ENCODE measurements at regions not wholly inside any gene's neighbourhood (a gene's known extent, or its start where the extent isn't known, plus 50 kb on each side); places are given as distances from the start of the nearest gene placed in this dataset.
"Not testable (repeated sequence)": the region's sequence is repeated elsewhere in the genome, so short reads cannot be mapped to it uniquely, and the experiment has no call there.

GRCh38 chrX:77277911-77278310 is 169.3 kb upstream of the FGF16 start:
- Histone ChIP-seq H3K9me3 (peaks cover 0 to 5% of the 10 kb centered on the region in 2 donors), H3K27me3 (no peaks in the 10 kb centered on the region), H3K36me3 (no peaks in the 10 kb centered on the region), H3K4me1 (no peaks in the 10 kb centered on the region), H3K4me3 (no peak overlapping the region), H3K27ac (no peak overlapping the region)
- intact Hi-C loops (cut with DNase I), result no loop called here
- DNase-seq, result no peak
- no peak for ATAC-seq
- TF ChIP-seq, protein P1, sequence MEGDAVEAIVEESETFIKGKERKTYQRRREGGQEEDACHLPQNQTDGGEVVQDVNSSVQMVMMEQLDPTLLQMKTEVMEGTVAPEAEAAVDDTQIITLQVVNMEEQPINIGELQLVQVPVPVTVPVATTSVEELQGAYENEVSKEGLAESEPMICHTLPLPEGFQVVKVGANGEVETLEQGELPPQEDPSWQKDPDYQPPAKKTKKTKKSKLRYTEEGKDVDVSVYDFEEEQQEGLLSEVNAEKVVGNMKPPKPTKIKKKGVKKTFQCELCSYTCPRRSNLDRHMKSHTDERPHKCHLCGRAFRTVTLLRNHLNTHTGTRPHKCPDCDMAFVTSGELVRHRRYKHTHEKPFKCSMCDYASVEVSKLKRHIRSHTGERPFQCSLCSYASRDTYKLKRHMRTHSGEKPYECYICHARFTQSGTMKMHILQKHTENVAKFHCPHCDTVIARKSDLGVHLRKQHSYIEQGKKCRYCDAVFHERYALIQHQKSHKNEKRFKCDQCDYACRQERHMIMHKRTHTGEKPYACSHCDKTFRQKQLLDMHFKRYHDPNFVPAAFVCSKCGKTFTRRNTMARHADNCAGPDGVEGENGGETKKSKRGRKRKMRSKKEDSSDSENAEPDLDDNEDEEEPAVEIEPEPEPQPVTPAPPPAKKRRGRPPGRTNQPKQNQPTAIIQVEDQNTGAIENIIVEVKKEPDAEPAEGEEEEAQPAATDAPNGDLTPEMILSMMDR (IDR thresholded peaks at IDR 0.05), result no peak

DNA sequence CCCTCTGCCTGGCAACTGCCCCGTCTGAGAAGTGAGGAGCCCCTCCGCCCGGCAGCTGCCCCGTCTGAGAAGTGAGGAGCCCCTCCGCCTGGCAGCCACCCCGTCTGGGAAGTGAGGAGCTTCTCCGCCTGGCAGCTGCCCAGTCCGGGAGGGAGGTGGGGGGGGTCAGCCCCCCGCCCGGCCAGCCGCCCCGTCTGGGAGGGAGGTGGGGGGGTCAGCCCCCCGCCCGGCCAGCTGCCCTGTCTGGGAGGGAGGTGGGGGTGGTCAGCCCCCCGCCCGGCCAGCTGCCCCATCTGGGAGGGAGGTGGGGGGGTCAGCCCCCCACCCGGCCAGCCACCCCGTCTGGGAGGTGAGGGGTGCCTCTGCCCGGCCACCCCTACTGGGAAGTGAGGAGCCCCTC is 167.8 kb upstream of the FGF16 start:
- ATAC-seq; H3K4me3 ChIP-seq; H3K27ac ChIP-seq; H3K9me3 ChIP-seq; H3K36me3 ChIP-seq; intact Hi-C loops (cut with DNase I); DNase-seq; H3K27me3 ChIP-seq; H3K4me1 ChIP-seq: not testable (repeated sequence)

DNA sequence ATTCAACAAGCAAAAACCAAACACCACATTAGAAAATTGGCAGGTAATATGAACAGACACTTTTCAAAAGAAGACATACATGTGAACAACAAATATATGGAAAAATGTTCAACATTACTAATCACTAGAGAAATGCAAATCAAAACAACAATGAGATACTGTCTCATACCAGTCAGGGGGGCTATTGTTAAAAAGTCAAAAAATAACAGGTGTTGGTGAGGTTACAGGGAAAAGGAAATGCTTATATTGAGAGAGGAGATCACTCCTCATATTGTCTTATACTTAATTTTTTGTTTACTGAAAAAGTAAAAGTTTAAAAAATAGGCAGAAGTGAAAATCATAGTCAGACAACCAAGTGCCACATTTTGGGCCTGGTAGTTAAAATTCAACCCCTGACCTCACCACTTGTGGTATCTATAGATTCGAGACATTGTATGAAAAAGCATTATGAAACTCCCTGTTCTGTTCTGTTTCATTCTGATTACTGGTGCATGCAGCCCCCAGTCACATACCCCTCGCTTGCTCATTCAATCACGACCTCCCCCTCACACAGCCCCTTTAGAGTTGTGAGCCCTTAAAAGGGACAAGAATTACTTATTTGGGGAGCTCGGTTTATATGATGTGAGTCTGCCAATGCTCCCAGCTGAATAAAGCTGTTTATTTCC is 153.7 kb upstream of the FGF16 start:
- Histone ChIP-seq H3K27ac (no peak overlapping the region), H3K27me3 (no peaks in the 10 kb centered on the region), H3K4me3 (no peak overlapping the region), H3K9me3 (no peaks in the 10 kb centered on the region), H3K36me3 (no peaks in the 10 kb centered on the region), H3K4me1 (no peaks in the 10 kb centered on the region)
- ATAC-seq, result no peak
- intact Hi-C loops (cut with DNase I), result no loop called here
- TF ChIP-seq, protein P1 (IDR thresholded peaks at IDR 0.05), result no peak
- no peak for DNase-seq

GRCh38 chrX:77298296-77298695 is 148.9 kb upstream of the FGF16 start:
- DNase-seq, result no peak
- TF ChIP-seq, protein P1 (IDR thresholded peaks at IDR 0.05), result no peak
- Histone ChIP-seq H3K36me3 (no peaks in the 10 kb centered on the region), H3K9me3 (no peaks in the 10 kb centered on the region), H3K27me3 (no peaks in the 10 kb centered on the region), H3K27ac (no peak overlapping the region), H3K4me3 (no peak overlapping the region), H3K4me1 (no peaks in the 10 kb centered on the region)
- intact Hi-C loops (cut with DNase I), result no loop called here
- ATAC-seq, result peak; percentile 44

DNA sequence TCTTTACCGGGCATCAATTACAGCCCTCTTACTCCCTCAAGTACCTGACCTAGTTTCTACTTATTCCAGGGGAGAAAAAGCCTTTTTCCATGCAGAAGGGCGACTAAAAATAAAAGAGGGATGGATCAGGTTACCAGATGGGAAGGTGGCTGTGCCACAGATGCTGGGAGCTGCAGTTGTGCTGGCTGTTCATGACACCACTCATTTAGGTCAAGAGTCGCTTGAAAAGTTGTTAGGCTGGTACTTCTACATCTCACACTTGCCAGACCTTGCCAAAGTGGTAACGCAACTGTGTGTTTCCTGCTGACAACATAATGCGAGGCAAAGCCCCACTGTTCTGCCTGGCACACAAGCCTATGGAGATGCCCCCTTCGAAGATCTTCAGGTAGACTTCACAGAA is 148.4 kb upstream of the FGF16 start:
- Histone ChIP-seq H3K27ac (no peak overlapping the region), H3K36me3 (no peaks in the 10 kb centered on the region), H3K9me3 (no peaks in the 10 kb centered on the region), H3K4me1 (no peaks in the 10 kb centered on the region), H3K4me3 (no peak overlapping the region), H3K27me3 (no peaks in the 10 kb centered on the region)
- DNase-seq, result peak in 1 of 4 donors; percentile 7
- TF ChIP-seq, protein P1 (IDR thresholded peaks at IDR 0.05), result no peak
- intact Hi-C loops (cut with DNase I), result no loop called here
- ATAC-seq, result peak; percentile 77

- no peaks in the 10 kb centered on the region for H3K36me3 ChIP-seq
Observed at GRCh38 chrX:77299549-77299948, 147.6 kb upstream of the FGF16 start.

More at GRCh38 chrX:77299549-77299948, 147.6 kb upstream of the FGF16 start:
- DNase-seq, result no peak
- Histone ChIP-seq H3K9me3 (no peaks in the 10 kb centered on the region), H3K4me3 (no peak overlapping the region), H3K27me3 (no peaks in the 10 kb centered on the region), H3K27ac (no peak overlapping the region), H3K4me1 (no peaks in the 10 kb centered on the region)
- TF ChIP-seq, protein P1 (IDR thresholded peaks at IDR 0.05), result no peak
- intact Hi-C loops (cut with DNase I), result no loop called here
- no peak for ATAC-seq
